Posterior cingulate gyrus (tissue), 11 donors: ENCODE measurements at regions not wholly inside any gene's neighbourhood (a gene's known extent, or its start where the extent isn't known, plus 50 kb on each side); places are given as distances from the start of the nearest gene placed in this dataset.
"Not testable (repeated sequence)": the region's sequence is repeated elsewhere in the genome, so short reads cannot be mapped to it uniquely, and the experiment has no call there.

ENCODE experiments used
- DNase-seq, 10 donors: peaks; one replicate each; pipeline versions ENCODE4 v3.0.0 to v3.0.0-alpha.2; 2020 to 2021; ENCODE audit warnings: mixed read lengths in 3 of 10
- intact Hi-C: fragments of 100-400 bp; cut with DNase I; formaldehyde crosslinking; loops from one replicate; pipeline ENCODE4 v1.15.1; 2023

DNA sequence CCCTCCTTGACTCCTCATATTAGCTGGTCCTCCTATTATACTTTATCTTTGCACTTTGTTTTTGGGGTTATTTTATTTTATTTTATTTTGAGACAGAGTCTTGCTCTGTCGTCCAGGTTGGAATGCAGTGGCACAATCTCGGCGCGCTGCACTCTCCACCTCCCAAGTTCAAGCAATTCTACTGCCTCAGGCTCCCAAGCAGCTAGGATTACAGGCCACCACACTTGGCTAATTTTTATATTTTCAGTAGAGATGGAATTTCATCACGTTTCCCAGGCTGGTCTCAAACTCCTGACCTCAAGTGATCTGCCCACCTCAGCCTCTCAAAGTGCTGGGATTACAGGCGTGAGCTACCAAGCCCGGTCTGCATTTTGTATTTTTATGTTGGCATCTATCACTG lies 126.7 kb downstream of the FOXB1 start:
- intact Hi-C loops: no loop called here
- DNase-seq: no peak

DNA sequence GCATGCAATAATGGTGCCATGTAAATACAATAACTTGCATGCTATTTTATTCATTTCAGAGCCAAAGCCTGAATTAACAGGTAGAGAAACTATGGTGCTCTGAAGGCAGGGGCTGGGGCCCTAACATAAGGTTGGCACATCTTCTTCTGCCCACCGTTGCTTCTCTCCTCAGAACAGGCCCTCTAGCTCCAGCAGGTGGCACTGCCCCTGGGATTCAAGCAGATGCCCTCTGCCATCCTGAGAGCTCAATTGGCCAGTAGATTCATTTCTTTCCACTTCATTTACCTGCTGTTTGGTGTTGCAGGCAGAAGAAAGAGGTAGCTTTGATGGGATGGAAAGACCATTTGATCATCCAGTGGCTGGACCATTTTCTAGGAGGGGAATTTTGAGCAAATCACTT lies 130.5 kb downstream of the FOXB1 start:
- no peak for DNase-seq
- intact Hi-C loops: no loop called here

DNA sequence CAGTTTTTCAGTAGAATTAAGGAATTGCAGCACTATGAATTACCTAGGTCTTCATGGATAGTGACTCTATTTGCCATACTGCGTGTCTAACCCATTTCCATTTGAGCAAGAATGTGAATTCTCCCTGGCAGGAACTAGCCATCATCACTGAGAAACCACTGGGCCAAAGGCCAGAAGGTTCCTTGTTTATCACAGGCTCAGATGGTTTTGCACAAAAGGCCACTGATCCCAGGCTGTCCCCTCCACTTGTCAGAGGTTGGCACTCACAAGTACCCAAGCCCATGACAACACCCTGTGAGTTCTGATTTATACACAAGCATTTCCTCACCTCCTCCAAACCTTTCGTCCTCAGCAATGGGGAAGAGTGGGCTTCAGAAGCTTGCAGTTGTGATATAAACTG lies 131.8 kb downstream of the FOXB1 start:
- intact Hi-C loops: no loop called here
- peak in 5 of 10 donors; percentile 11 to 79 (median 39) for DNase-seq

DNA sequence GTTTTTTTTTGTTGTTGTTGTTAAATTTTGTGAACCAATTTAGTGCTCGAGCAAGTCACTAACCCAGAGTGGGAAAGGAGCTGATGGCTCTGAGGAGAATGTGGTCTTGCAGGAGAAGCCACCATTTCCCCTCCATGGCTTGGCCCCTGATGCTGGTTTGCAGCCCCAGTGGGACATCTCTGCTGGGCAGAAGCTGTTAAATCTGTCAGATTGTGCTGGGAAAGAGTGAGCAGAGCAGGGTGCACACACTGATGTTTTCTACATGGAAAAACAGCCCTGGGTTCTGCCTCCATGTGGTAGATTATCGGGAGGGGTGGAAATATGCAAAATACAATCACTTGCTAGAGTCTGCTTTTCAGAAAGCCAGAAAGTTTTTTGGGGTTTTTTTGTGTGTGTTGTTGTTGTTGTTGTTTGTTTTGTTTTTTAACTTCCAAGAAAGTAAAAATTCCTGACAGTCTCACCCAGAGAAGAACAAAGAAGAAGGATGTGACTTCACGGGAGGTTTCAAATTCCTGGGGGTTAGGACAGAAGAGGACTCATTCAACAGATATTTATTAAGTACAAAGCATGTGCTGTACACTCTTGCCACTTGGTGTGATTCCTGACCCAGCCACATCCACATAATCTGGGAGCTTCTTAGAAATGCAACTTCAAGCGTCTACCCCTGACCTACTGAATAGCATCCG lies 133.7 kb downstream of the FOXB1 start:
- no peak for DNase-seq
- intact Hi-C loops: no loop called here

DNA sequence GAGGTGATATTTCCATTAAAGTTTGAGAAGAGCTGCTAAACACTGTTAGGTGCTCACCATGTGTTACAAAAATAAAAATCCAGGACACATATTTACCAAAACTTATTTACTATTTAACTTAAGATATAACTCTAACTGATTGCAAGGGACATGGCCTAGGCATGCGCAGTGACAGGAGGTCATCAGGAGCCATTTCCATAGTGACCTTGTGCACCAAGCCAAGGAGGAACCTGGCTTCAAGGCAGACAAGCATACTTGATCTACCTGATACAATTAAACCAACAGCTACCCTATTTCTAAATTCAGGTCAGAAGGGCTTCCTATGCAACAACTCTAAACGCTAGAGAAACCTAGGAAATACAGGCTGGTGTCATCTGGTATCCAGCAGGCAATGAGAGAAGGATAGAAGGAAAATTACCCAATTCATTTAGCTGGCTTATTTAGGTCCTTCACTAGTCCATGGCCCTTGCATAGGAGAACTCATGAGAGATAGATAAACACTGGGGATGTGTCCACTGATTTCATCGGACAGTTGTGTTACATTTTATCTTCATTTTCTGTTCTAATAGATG lies 134.4 kb downstream of the FOXB1 start:
- no peak for DNase-seq
- intact Hi-C loops: no loop called here

DNA sequence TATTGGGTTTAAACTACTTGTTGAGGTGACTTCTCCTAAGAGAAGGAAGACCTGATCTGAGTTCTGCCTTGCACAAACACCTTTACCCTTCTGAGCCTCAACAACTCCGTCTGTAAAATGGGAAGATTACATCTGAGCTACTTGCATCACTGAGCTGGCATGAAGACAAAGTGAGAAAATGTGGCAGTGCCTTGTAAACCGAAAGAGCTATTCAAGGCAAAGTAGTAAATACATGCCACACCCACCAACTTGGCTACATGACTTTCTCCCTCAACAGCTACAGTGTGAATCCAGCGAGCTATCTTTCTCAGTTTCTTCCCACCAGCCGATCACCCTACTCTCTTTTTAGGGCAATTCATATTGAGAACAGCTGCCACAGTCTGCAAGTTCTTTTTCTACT lies 148.3 kb downstream of the FOXB1 start:
- DNase-seq: no peak
- intact Hi-C loops: no loop called here

DNA sequence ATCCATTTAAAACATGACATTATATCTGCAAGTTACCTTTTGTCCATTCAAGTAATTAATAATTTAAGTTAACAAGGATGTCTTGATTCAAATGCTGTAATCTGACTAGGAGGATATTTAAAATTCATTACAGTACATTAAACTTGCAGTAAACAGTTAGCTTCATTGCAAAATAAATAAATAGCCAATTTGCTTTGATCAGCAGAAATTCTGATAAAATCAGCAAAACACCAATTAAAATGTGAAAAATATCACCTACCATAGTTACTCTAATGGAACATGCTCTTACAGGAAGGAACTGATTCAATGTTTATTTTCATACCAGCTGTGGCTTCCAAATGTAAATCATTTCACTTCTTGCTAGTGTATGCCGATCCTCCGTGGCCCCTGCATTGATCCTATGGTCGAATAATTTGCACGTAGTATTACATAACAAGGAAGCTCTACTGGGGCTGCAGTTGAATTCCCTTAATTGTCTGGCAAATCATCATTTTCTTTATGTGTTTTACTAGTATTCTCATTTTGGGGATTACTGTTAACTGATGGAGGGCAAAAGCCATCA lies 150.7 kb downstream of the FOXB1 start:
- DNase-seq: no peak
- intact Hi-C loops: no loop called here

DNA sequence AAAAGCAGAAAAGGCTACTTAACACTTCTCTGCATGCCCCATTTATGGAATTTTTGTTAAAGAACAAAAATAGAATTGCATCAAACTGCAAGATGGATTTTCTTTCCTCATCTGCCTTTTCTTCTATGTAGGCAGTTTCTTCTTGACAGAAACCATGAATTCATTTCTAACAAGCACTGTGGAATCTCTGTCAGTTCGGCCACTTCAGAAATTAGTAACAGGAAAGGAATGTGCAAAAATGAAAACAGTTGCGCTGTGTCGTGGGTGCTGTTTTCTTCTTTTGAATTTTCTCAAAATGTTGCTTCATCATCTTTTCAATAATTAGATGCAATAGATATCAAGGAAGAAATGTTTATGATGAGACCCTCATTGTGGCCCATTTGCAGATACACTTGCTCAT lies 151.6 kb downstream of the FOXB1 start:
- intact Hi-C loops: no loop called here
- DNase-seq: no peak

DNA sequence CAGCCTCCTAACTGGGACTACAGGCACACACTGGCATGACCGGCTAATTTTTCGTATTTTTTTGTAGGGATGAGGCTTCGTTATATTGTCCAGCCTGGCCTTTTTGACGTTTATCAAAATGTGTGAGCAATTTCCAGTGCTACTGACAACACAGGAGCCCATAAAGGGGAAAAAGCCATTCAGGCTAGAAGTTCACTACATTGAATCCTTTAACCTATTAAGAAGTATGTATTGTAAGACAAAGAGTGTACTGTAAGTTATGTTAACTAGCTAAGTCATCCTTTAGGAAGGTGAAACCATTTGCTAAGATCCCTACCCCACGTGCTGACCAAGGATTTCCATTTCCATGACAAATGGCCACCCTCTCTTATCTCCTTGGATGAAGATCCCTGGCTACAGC lies 156.8 kb downstream of the FOXB1 start:
- DNase-seq: no peak
- intact Hi-C loops: no loop called here

DNA sequence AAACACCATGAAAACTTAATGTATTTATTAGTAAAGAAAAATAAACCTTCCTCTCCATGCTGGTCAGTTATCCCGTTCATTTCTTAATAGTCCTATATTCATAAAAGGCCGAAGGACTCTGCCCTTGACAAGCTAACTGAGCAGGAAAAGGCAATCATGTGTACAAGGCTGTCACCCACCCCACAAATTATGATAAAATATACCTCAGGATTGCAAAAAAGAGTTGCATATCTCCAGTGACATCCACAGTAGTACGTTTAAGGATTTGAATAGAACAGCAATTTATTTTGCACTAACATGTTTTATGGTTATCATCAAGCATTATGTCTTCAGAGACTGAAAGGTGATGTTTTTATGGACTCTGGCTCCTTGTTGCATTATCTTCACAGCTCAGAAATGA lies 157.6 kb downstream of the FOXB1 start:
- intact Hi-C loops: no loop called here
- DNase-seq: no peak

DNA sequence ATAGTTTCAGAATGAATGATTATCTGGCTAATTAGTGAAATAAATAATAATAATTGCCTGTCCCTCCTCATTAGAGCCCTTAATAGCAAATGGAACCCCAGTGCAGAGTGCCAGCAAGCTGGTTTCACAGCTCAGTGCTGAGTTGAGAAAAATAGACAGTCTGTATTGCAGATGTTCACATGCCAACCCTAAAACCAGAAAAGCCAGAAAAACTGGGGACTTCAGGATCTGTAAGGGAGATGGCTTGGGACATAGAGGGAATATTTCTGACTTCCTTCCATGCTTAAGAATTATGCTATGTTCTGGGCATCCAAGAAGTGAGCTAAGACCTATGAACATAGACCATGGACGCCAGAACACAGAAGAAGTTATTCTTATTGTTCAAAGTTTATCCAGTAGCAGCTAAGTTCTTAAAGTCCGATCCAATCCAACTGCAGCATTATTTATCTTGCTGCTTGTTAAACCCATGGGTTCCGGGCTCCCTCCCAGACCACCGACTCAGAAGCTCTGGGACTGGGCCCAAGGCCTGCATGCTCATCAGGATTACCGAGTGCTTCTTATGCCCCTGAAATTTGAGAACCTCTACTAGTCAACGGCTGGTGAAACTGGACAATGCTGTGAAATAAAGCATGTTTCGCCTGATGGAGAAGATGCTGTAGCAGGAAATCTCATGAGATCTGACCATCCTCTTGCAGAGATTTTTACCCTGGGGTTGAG lies 158.3 kb downstream of the FOXB1 start:
- no peak for DNase-seq
- intact Hi-C loops: no loop called here

DNA sequence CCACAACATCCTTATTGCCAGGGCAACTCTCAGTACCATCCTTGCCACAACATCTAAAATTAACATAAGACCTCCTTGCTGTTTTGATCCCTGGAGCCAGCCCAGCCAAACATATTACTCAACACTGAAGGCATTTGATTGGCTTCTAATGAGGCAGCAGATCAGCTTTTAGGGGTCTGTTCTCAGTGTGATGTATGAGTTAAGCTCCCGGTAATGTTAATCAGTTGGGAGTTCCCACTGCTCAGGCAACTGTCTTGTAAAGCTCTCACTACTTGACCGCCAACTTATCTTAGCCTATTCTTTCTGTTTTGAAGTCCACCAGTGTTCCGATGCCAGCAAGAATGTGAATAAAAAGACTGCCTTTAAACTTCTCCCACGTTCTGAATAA lies 158.9 kb downstream of the FOXB1 start:
- no peak for DNase-seq
- intact Hi-C loops: no loop called here

DNA sequence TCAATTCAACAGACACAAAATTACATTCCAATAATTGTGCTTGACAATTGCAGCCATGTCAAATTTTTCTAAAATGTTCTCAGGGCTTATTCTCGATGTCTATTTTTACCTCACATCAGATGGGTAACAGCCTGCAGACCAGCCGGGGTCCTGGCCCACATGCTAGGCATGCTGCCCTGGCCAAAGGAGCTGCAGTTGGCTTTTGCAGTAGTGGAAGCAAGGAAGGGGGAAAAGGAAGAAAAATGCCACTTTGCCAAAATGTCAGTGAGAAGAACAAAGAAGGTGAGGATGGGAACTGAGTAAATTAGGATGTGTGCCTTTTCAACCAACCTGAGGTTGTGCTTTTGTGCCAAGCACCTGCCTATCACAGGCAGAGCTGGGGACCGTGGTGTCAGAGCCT lies 161.0 kb downstream of the FOXB1 start:
- intact Hi-C loops: no loop called here
- DNase-seq: no peak

DNA sequence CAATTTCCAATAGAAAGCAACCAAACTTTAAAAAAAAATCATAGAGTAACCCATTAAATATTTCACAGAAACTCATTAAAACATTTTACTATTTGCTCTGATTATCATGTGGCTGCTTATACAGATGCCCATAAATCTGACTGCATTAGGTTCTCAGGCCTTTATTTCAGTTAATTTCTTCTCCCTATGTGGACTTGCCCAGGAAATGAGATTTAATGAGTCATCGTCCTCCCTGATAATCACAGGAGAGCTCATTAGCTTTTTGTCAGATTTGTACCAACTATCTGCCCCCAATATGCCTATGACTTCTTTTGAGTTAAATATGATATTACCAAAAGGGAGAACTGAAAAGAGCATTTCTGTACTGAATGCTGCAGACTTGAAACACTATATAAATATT lies 168.0 kb downstream of the FOXB1 start:
- DNase-seq: no peak
- intact Hi-C loops: no loop called here

DNA sequence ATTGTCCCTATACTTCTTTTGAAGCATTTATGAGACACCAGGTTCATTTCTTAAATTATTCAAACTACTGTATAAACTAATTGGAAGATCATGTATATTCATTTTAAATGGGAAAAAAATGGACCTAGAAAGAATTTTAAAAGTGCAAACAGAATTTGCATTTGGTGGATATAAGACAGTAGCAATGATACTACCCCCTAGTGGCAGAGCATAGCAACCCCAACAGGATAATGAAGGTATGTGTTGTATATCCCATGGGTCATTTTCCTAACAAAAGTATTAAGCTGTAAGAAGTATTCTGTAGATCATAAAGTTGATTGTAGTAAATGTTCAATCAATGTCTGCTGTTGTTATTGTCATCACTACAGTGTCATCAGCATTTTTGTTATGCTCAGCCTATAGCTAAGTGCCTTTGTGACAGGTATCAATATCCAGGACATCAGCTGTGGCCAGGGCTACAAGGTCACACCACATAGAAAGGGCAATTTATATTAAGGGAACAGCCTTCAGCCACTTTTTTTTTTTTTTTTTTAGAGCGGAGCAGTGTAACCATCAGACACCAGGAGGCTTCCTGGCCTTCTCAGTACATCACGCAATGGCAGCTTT lies 175.8 kb downstream of the FOXB1 start:
- peak in 1 of 10 donors; percentile 12 for DNase-seq
- intact Hi-C loops: loop anchor here (10.0 kb wide), 1 partner anchor 455 kb away; no protein-coding TSS in a partner anchor

DNA sequence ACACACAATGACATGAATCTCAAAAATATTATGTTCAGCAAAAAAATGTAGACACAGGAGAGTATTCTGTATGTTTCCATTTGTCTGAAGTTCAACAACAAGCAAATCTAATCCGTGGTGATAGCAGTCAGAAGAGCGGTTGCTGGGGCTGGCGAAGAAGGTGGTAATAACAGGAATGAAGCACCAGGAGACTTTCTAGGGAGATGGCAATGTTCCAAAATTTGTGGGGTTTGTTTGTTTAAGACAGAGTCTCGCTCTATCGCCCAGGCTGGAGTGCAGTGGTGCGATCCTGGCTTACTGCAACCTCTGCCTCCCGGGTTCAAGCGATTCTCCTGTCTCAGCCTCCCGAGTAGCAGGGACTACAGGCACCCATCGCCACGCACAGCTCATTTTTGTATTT lies 177.8 kb downstream of the FOXB1 start:
- intact Hi-C loops: loop anchor here (10.0 kb wide), 1 partner anchor 457 kb away; no protein-coding TSS in a partner anchor
- DNase-seq: not testable (repeated sequence)

DNA sequence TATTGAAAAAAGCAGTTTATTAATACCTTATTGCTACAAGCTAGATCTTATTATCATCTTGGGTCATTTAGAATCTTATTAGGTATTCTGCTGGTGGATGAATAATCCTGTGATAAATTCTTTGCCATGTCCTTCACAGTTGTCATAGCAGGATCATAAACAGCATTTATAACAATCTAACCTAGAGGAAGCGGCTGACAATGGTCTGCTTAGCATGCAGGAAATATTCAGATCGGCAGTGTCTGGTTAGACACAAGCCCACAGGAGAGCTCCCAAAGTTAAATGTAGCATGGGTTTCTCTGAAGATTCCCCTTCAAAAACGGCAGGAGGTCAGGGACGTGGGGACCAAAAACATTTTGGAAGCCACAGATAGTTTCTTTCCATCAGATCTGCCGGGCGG lies 179.3 kb downstream of the FOXB1 start:
- intact Hi-C loops: loop anchor here (10.0 kb wide), 1 partner anchor 459 kb away; no protein-coding TSS in a partner anchor

DNA sequence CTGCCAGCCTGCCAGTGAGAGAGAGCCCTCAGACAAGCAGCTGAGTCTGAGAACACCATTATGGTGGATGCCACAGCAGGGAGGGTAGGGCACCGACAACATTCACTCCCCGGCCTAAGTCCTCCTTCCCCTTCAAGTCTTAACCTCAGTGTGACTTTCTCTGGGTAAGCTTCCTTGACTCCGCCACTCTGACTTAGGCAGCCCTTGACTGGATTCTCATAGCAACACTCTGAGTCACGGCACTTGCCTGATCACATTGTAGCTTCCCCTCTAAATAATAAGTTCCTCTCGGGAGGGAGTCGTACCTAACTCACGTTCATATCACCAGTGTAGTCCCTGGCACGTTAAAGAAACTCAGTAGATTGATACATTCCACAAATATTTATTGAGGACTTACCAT lies 180.5 kb downstream of the FOXB1 start:
- intact Hi-C loops: loop anchor here (10.0 kb wide), 1 partner anchor 460 kb away; no protein-coding TSS in a partner anchor

More for the DNA sequence above, 179.3 kb downstream of the FOXB1 start:
- no peak for DNase-seq

DNA sequence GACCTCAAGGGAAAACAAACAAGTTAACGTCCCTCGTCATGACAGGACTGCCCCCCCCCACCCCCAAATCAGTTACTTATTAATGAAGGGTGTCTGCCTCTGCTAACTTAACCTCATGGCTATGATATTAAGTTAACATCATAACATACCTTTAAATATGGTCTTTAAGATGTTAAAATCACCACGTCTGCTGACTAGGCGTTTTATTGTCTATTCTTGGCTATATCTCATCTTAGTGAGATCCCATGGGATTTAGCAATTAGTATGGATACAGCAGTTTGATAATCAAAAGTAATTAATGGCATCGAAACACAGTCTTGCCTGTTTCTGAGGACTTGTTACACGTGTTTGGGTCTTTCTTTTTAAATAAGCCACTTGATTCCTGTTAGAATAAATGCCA lies 186.9 kb downstream of the FOXB1 start:
- DNase-seq: no peak
- intact Hi-C loops: no loop called here

More for the DNA sequence above, 180.5 kb downstream of the FOXB1 start:
- no peak for DNase-seq

DNA sequence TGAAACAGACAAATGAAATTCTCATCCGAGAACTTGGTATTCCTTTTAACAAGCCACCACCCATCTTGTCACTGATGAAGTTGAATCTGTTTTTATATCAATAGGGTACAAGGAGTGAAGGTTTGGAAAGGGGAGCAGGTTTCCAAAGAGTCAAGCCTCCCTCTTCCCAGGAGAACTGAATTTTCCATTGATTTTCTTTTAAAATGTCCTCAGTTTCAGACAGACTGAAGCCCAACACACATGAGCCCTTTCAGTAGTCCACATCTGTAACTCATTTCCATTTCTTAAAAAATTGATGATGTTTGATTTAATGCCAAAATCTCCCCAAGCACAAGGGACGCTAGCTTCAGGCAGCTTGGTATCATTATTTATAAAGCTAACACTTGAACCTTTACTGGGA lies 187.7 kb downstream of the FOXB1 start:
- intact Hi-C loops: no loop called here
- DNase-seq: no peak

DNA sequence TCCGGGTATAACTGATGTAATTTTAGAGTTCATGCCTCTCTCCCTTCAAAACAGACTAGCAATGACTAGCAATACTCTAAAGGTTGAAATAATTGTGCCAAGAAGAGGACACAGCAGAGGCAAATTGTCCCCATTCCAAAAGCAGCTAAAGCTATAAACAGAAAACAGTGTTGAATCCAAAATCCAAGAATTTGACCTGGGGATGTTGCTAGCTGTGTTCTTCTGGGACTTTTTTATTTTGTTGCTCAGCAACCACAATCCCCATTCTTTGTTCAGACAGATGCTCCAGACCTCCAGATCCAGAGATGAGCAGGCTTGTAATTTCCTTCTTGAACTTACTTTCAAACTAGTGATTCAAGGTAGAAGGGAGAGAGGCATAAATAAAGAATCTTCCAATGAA lies 191.5 kb downstream of the FOXB1 start:
- no peak for DNase-seq
- intact Hi-C loops: no loop called here
